MM.1S (cell line): ENCODE measurements at regions not wholly inside any gene's neighbourhood (a gene's known extent, or its start where the extent isn't known, plus 50 kb on each side); places are given as distances from the start of the nearest gene placed in this dataset.

ENCODE experiments used
- CTCF ChIP-seq: fragments of 300-600 bp; sonication (generic); IDR thresholded peaks from 2 replicates; pipeline ENCODE4 v1.5.1; 2016; ENCODE audit warnings: antibody characterized with exemption, low read length, mixed read lengths
- EZH2 ChIP-seq: fragments of 300-600 bp; sonication (generic); optimal IDR thresholded peaks from 2 replicates; pipeline ENCODE3; 2017; ENCODE audit warnings: low read depth, mild to moderate bottlenecking, antibody characterized with exemption, low read length, mixed read lengths
- EZH2phosphoT487 ChIP-seq: fragments of 300-600 bp; sonication (generic); IDR thresholded peaks from 2 replicates; pipeline ENCODE4 v1.6.1; 2018; ENCODE audit warnings: antibody characterized with exemption, low read length

DNA sequence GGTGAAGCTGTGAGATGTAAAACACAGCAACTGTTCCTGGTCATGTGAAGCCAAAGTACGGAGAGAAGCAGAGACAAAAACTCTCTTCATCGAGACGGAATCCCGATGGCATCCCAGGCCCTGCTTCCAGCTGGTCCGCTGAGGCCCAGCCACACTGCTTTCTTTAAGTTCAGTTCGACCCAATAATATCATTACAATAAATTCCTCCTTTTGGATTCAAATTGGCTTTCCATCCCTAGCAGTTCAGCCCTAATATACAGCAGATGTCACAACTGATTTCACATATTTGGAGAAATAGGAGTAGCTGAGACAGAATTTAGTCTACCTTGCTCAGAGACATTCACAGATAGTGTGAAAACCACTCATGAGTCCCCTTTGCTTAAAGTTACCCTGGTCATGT lies 98.3 kb upstream of the SPRY1 start:
- no peak for TF ChIP-seq CTCF
- TF ChIP-seq EZH2: no peak
- TF ChIP-seq EZH2phosphoT487: no peak
